ENCODE measurements at regions not wholly inside any gene's neighbourhood (a gene's known extent, or its start where the extent isn't known, plus 50 kb on each side); places are given as distances from the start of the nearest gene placed in this dataset.
"Not testable (repeated sequence)": the region's sequence is repeated elsewhere in the genome, so short reads cannot be mapped to it uniquely, and the experiment has no call there.

GRCh38 chr3:191648787-191649186 lies 187.8 kb downstream of the PYDC2 start:
- DNase-seq, result no peak

GRCh38 chr3:191649626-191650025 lies 188.7 kb downstream of the PYDC2 start:
- DNase-seq, result no peak

- DNase-seq, result peak; percentile 85
Observed at GRCh38 chr3:191658781-191659419, 197.9 kb downstream of the PYDC2 start.

GRCh38 chr3:191662150-191662549 lies 201.2 kb downstream of the PYDC2 start:
- DNase-seq, result not testable (repeated sequence)

GRCh38 chr3:191680989-191681597 lies 220.1 kb downstream of the PYDC2 start:
- no peak for DNase-seq

- DNase-seq, result no peak
Observed at GRCh38 chr3:191682961-191683360, 222.0 kb downstream of the PYDC2 start.

- DNase-seq, result no peak
Observed at GRCh38 chr3:191686626-191687025, 225.7 kb downstream of the PYDC2 start.

- DNase-seq, result no peak
Observed at GRCh38 chr3:191688756-191689433, 227.9 kb downstream of the PYDC2 start.

GRCh38 chr3:191691184-191691583 lies 230.2 kb downstream of the PYDC2 start:
- DNase-seq, result not testable (repeated sequence)

GRCh38 chr3:191695131-191695814 lies 234.3 kb downstream of the PYDC2 start:
- no peak for DNase-seq

GRCh38 chr3:191695815-191696153 lies 234.8 kb downstream of the PYDC2 start:
- DNase-seq, result no peak

- DNase-seq, result no peak
Observed at GRCh38 chr3:191696348-191696747, 235.4 kb downstream of the PYDC2 start.

- no peak for DNase-seq
Observed at GRCh38 chr3:191699546-191699945, 238.6 kb downstream of the PYDC2 start.

- no peak for DNase-seq
Observed at GRCh38 chr3:191702121-191702520, 241.2 kb downstream of the PYDC2 start.

- no peak for DNase-seq
Observed at GRCh38 chr3:191707817-191708216, 246.9 kb downstream of the PYDC2 start.

GRCh38 chr3:191715585-191715984 lies 254.6 kb downstream of the PYDC2 start:
- DNase-seq, result no peak

- no peak for DNase-seq
Observed at GRCh38 chr3:191721390-191721861, 260.5 kb downstream of the PYDC2 start.

- no peak for DNase-seq
Observed at GRCh38 chr3:191721990-191722389, 261.0 kb downstream of the PYDC2 start.

GRCh38 chr3:191727338-191727737 lies 266.4 kb downstream of the PYDC2 start:
- no peak for DNase-seq

- DNase-seq, result no peak
Observed at GRCh38 chr3:191728186-191728585, 267.2 kb downstream of the PYDC2 start.

GRCh38 chr3:191737742-191738141 lies 276.8 kb downstream of the PYDC2 start:
- no peak for DNase-seq

GRCh38 chr3:191740712-191741111 lies 279.7 kb downstream of the PYDC2 start:
- DNase-seq, result no peak

- not testable (repeated sequence) for DNase-seq
Observed at GRCh38 chr3:191741847-191742350, 280.9 kb downstream of the PYDC2 start.

Data from NCI-H146 (cell line).